GM12864 (cell line): ENCODE measurements at regions not wholly inside any gene's neighbourhood (a gene's known extent, or its start where the extent isn't known, plus 50 kb on each side); places are given as distances from the start of the nearest gene placed in this dataset.

Experiments used
- DNase-seq: peaks from one replicate; pipeline ENCODE4 v3.0.0-alpha.2; 2011; ENCODE audit warnings: low read depth
- H3K4me3 ChIP-seq: 2 replicates; pipeline ENCODE4 v1.5.1; 2011; ENCODE audit warnings: mild to moderate bottlenecking, low read depth, low read length, control low read depth
- TF ChIP-seq, protein P1 (sequence below): IDR thresholded peaks from 2 replicates; pipeline ENCODE4 v1.5.1; 2011; ENCODE audit warnings: low read depth, mild to moderate bottlenecking, moderate library complexity, low read length, control low read depth, inconsistent platforms; ENCODE audit errors: missing control alignments

DNA sequence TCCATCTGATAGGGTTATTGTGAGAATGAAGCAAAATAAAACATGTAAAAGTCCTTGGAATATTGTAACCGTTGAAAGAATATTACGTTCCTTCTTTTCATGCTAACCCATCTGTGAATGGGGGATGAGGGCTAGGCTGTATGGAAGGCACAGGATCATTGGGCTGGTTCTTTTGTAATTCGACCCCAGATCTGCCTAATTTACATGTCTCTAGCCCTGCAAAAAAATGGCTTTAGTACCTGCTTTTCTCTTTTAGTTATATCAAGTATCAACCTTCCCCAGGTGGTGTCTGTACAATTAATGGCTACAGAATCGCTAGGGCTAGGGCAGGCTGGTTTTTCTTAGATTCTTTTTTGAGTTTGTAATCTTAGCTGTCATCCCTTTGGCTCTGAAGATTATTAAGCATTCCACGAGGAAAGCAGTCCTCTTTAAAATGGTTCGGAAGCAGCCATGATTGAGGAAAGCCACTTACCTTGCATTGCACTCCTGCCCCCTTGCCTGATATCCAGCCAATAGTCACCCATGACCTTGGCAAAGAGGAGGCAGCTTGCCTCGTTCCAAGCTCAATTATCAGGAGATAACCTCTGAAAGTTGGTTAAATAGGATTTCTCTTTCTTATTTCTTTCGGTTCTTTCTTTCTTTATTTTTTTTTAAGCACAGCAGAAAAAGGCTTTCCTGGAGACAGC lies 153.9 kb upstream of the ZKSCAN2 start:
- no peak for DNase-seq
- TF ChIP-seq, protein P1, sequence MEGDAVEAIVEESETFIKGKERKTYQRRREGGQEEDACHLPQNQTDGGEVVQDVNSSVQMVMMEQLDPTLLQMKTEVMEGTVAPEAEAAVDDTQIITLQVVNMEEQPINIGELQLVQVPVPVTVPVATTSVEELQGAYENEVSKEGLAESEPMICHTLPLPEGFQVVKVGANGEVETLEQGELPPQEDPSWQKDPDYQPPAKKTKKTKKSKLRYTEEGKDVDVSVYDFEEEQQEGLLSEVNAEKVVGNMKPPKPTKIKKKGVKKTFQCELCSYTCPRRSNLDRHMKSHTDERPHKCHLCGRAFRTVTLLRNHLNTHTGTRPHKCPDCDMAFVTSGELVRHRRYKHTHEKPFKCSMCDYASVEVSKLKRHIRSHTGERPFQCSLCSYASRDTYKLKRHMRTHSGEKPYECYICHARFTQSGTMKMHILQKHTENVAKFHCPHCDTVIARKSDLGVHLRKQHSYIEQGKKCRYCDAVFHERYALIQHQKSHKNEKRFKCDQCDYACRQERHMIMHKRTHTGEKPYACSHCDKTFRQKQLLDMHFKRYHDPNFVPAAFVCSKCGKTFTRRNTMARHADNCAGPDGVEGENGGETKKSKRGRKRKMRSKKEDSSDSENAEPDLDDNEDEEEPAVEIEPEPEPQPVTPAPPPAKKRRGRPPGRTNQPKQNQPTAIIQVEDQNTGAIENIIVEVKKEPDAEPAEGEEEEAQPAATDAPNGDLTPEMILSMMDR: no peak
- no peak overlapping the region for H3K4me3 ChIP-seq

DNA sequence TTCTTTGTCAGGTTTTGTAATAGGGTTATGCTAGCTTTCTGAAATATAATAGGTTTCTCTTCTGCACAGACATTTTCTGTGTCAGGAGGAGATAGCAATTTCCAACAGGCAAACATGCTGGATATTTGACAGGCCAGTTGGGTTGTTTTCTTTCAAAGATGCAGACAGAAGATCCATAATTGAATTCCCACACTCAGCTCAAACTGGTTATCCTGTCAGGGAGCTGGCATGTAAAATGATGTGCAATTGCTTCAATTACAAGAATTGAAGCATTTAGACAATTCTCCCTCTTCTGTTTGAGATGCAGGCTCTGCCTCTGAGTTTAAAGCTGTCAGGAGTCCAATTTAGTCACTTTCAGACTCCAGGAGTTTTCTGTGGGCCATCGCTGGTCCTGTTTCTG lies 146.2 kb upstream of the ZKSCAN2 start:
- H3K4me3 ChIP-seq: no peak overlapping the region
- TF ChIP-seq, protein P1: no peak
- no peak for DNase-seq

DNA sequence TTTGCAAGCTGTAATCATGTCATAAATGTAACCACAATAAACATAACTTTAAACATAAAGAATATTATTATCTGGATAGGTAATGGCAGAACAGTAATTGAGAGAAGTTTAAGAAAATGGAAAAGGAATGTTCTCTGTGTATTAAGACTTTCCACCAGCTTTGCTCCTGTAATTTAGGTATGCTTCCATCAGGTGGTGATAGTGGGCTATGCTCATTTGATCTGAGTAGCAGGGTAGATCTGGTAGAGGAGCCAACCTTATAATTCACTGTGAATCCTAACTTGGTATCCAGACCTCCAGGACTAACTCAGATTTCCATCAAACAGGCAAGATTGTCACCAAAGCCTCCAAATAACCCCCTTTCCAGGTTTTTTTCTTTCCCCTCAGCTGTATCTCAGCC lies 137.9 kb upstream of the ZKSCAN2 start:
- no peak overlapping the region for H3K4me3 ChIP-seq
- TF ChIP-seq, protein P1: peak; percentile 28
- DNase-seq: no peak

GRCh38 chr16:25390761-25391160 lies 133.1 kb upstream of the ZKSCAN2 start:
- no peak for DNase-seq
- no peak overlapping the region for H3K4me3 ChIP-seq
- TF ChIP-seq, protein P1: no peak

- DNase-seq: no peak
- TF ChIP-seq, protein P1: no peak
- no peak overlapping the region for H3K4me3 ChIP-seq
These were observed 116.9 kb upstream of the ZKSCAN2 start for GRCh38 chr16:25374556-25374955.

DNA sequence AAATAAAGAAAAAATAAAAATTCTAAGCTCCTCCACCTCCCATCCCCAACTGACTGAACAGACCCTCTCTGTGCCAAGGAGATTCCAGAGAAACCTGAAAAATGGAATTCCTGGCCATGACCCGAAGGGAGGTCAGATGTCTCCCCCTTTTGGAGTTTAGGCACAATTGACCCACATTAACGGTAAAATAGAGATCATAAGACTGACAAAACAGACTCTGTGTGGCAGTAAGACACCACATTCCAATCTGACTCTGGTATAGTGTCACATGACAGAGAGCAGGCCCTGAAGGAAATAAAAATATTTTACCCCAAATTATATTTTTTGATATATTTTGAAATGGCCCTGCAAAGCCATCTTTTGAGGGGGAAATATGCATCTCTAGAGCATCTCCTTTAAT lies 115.1 kb upstream of the ZKSCAN2 start:
- no peak for DNase-seq
- TF ChIP-seq, protein P1: no peak
- no peak overlapping the region for H3K4me3 ChIP-seq

GRCh38 chr16:25371342-25371741 lies 113.7 kb upstream of the ZKSCAN2 start:
- TF ChIP-seq, protein P1: no peak
- no peak for DNase-seq
- H3K4me3 ChIP-seq: no peak overlapping the region
